HG03439 (cell line): ENCODE measurements at regions not wholly inside any gene's neighbourhood (a gene's known extent, or its start where the extent isn't known, plus 50 kb on each side); places are given as distances from the start of the nearest gene placed in this dataset.

Experiments used
- ATAC-seq: cut with Tn5 transposase; IDR thresholded peaks from one replicate; pipeline ENCODE4 v1.9.1; 2021; ENCODE audit warnings: mild to moderate bottlenecking, moderate library complexity; ENCODE audit not compliant: unreplicated experiment

DNA sequence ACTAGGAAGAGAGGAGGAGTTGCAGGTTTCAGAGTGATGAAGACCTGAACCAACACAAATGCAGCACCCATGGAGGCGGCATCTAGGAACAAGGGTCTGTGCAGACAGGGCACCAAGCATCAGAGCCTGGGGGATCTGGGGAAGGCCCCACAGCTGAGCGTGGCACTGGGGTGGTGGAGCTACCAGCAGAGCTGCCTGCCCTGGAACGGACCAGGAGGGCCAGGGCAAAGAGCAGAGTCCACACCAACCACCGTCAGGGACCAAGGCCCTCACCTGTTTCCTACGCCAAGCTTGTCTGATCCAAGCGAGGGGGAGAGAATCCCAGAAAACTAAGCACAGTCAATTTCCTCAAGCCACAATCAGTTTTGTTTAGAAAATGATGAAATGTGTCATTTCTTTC, 79.0 kb upstream of the SYT6 start:
- no peak for ATAC-seq

GRCh38 chr1:114231301-114231700, 77.6 kb upstream of the SYT6 start:
- ATAC-seq, result no peak

- ATAC-seq, result no peak
Observed at GRCh38 chr1:114229368-114229767, 75.7 kb upstream of the SYT6 start.

DNA sequence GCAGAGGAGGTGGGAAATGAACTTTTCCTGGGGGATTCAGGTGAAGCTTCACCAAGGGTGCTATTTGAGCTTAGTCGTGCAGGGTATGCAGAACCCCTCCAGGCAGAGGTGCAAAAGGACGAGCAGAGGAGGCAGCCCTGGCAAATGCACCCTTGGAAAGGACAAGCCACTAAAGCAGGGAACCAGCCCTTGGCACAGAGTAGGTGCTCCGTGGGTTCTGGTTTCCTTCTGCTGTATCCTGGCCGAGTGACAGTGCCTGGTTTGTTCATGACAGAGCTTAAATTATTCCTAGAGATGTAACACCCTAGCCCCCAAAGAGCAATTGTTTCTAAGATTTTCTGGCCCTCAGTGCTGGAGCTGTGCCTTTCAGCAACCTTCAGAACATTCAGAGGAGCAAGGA, 73.4 kb upstream of the SYT6 start:
- no peak for ATAC-seq

DNA sequence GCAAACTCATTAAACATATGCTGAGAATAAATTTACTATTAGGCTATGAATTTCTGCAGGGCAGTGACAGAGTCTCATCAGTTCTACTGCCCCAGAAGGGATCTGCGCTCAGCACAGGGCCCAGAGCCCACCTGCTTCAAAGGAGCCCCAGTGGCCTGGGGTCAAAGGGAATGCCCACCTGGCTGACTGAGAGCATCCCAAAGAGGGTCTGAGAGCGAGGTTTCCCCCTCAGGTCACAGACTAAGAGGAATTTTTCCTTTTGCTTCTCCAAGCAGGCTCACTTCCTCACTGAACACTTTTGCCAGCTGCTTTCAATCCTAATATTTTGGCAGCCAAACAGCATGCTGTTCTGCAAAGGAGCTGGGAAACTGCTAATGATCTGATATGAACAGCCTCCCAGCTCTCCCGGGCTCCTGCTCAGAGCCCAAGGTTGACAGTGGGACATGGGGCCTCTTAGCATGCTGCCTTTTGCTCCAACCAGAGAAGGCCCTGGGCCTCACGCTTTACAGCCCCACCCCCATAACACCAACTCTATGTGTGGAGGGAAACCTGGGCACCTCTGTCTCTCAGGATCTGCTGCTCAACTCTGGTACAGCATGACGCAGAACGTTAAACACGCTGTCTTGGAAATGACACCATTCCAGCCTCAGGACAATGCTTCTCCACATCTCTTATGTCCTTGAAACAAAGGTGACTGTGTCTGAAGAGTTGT, 70.7 kb upstream of the SYT6 start:
- ATAC-seq, result no peak

- no peak for ATAC-seq
Observed at GRCh38 chr1:114222920-114223319, 69.3 kb upstream of the SYT6 start.

DNA sequence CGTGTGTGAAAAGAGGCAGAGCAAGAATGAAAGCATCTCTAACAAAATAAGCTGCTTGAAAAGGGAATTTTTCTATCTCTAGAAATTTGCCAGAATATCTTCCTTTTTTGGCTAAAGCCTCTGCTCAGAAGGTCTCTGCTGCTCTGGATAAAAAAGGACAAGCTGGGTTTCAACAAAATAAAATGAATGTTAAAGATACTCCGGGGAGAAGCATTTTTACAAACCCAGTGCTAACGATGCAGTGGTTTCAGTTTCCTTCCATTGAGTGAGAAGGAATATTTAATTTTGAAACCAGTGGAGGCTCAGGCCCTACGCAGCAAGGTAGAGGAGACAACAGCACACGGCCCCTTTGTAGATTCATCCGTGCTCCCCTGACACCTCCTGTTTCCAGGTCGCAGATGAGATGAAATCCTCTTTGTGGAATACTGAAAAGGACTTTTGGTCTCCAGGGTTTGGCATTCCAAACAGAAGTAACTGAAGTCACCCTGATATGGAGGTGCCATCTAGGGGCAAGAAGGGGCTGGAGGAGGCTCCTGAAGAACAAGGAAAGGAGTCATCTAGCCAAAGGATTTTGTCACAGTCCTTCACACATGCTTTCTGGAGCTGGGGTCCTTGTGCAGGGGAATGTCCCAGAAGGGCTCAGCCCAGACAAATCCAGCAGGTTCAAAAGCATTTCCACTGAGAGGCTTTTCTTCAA, 65.7 kb upstream of the SYT6 start:
- ATAC-seq, result no peak

GRCh38 chr1:114218361-114219171, 64.9 kb upstream of the SYT6 start:
- ATAC-seq, result no peak

GRCh38 chr1:114216431-114217173, 62.9 kb upstream of the SYT6 start:
- ATAC-seq, result no peak

DNA sequence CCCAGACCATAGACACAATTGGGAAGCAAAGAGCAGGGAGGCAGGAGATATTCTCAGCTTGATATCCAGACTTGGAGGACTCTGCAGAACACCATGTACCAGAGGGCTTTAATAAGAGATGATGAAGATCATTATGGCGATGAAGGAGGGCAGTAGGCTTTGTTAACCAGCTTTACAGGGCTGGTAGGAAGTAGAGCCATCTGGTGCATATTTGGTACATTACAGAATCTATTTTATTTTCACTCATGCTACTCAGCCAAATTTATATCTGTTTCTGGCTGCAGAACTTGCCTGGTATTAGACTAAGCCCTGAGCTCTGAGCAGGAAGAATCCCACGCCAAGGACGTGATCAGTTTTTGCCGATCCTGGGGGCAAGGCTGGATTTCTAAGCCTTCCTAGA, 61.8 kb upstream of the SYT6 start:
- no peak for ATAC-seq

GRCh38 chr1:114214016-114214415, 60.3 kb upstream of the SYT6 start:
- no peak for ATAC-seq

DNA sequence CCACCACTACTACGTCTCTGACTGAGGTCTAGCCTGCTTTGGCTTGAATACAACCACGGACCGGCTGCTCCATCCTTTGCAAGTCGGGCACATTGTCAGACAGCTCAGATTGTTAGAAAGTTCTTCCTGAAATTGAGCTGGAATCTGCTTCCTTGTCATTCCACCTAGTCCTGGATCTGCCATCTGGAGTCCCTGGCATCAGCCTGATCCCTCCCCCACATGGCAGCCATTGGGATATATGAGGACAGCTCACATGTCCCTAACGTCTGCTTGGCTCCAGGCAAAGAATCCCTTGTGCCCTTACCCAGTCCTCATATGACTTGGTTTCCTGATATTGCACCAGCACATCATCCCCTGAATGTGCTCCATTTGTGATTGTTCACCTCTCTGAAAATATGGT, 56.3 kb upstream of the SYT6 start:
- no peak for ATAC-seq

- no peak for ATAC-seq
Observed at GRCh38 chr1:114208714-114209113, 55.0 kb upstream of the SYT6 start.

- no peak for ATAC-seq
Observed at GRCh38 chr1:114208106-114208505, 54.4 kb upstream of the SYT6 start.

DNA sequence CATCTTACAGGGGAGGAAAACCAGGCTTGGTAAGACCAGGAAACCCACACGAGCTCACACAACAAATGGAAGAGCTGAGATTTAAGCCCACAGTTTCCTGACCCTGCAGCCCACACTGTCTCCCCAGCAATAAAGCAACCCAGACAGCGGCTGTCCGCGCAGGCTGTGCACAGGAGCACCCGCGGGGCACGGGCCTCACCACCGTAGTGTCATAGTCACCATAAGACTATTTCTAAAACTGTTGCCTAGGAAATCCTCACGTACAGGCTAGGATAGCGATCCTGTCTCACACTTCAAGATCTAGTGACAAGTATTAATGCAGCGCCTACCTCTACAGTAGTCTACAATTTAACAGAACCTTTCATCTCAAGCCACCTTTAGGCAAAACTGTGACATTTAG, 54.0 kb upstream of the SYT6 start:
- ATAC-seq, result no peak

GRCh38 chr1:114206392-114206791, 52.7 kb upstream of the SYT6 start:
- no peak for ATAC-seq

DNA sequence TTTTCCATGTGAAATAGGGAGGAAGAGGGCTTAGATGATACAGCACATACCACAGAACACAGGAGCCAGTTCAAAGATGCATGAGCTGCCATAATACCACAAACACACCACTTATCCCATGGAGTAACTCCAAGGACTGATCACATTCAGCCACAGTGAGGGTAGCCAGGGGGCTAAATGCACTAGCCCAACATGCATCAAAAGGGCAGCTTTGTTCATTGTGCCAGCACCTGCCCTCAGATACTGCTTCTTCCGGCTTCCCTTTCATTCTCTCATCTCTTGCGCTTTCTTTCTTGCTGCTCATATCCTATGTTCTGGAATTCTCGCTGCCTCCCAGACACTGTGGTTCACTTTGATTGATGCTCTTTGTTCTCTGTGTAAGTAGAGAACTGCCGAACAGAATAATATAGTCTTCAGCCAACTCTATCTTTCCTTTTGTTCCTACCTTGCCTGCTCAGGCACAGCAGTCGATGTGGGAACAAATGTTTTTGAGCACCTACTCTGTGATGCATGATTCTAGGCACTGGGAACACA, 50.0 kb upstream of the SYT6 start:
- no peak for ATAC-seq
